Neural cell (in vitro differentiated cells): ENCODE measurements at regions not wholly inside any gene's neighbourhood (a gene's known extent, or its start where the extent isn't known, plus 50 kb on each side); places are given as distances from the start of the nearest gene placed in this dataset.

Experiments
- H2AFZ ChIP-seq: fragments of 200-600, 300-800 bp; sonication (generic), shearing (Covaris generic); 2 replicates; pipeline ENCODE4 v1.6.0; 2014; ENCODE audit warnings: low read depth, mild to moderate bottlenecking, antibody characterized with exemption, low read length, moderate library complexity
- H3F3A ChIP-seq: fragments of 200-600 bp; shearing (Covaris generic); 2 replicates; pipeline ENCODE4 v1.6.1; 2016; ENCODE audit warnings: mild to moderate bottlenecking, moderate library complexity, mixed read lengths, antibody characterized with exemption, low read length; ENCODE audit not compliant: insufficient read depth, poor library complexity, severe bottlenecking
- H3K27ac ChIP-seq: fragments of 200-600, 300-800 bp; sonication (generic), shearing (Covaris generic); 2 replicates; pipeline ENCODE4 v1.5.1; 2014; ENCODE audit warnings: mild to moderate bottlenecking, low read length, moderate library complexity
- H3K27me3 ChIP-seq: fragments of 300-800, 200-600 bp; sonication (generic), shearing (Covaris generic); 2 replicates; pipeline ENCODE4 v1.6.0; 2014; ENCODE audit warnings: mild to moderate bottlenecking, low read depth, low read length, moderate library complexity; ENCODE audit not compliant: insufficient read depth
- H3K36me3 ChIP-seq: fragments of 300-800, 200-600 bp; sonication (generic), shearing (Covaris generic); 2 replicates; pipeline ENCODE4 v1.5.1; 2014; ENCODE audit warnings: mild to moderate bottlenecking, antibody characterized with exemption, low read length, moderate library complexity; ENCODE audit not compliant: insufficient read depth
- H3K4me2 ChIP-seq: fragments of 300-800, 200-600 bp; sonication (generic), shearing (Covaris generic); 2 replicates; pipeline ENCODE4 v1.6.0; 2014; ENCODE audit warnings: mild to moderate bottlenecking, low read length
- H3K4me3 ChIP-seq: fragments of 300-800, 200-600 bp; sonication (generic), shearing (Covaris generic); 2 replicates; pipeline ENCODE4 v1.5.1; 2014; ENCODE audit warnings: mild to moderate bottlenecking, low read length, moderate library complexity
- H3K79me2 ChIP-seq: fragments of 200-600 bp; shearing (Covaris generic); replicated peaks from 2 replicates; pipeline ENCODE4 v1.6.0; 2014; ENCODE audit warnings: mild to moderate bottlenecking, low read length, moderate library complexity; ENCODE audit not compliant: insufficient read depth
- H3K9ac ChIP-seq: fragments of 300-800, 200-600 bp; sonication (generic), shearing (Covaris generic); 2 replicates; pipeline ENCODE4 v1.6.1; 2016; ENCODE audit warnings: mild to moderate bottlenecking, low read length, mixed read lengths
- H3K9me2 ChIP-seq: fragments of 200-600 bp; shearing (Covaris generic); 2 replicates; pipeline ENCODE4 v1.6.1; 2016; ENCODE audit warnings: mild to moderate bottlenecking, low read length, mixed read lengths; ENCODE audit not compliant: insufficient read depth
- H3K9me3 ChIP-seq: fragments of 200-600, 300-800 bp; sonication (generic), shearing (Covaris generic); 2 replicates; pipeline ENCODE4 v1.6.1; 2016; ENCODE audit warnings: mild to moderate bottlenecking, mixed run types, low read length, moderate library complexity, mixed read lengths
- H4K20me1 ChIP-seq: fragments of 200-600 bp; shearing (Covaris generic); 2 replicates; pipeline ENCODE4 v1.6.1; 2016; ENCODE audit warnings: mild to moderate bottlenecking, mixed run types; ENCODE audit not compliant: insufficient read depth
- CTCF ChIP-seq: fragments of 450-650 bp; IDR thresholded peaks from 2 replicates; pipeline ENCODE4 v1.5.1; 2014; ENCODE audit warnings: antibody characterized with exemption, mild to moderate bottlenecking, moderate library complexity; ENCODE audit not compliant: poor library complexity, severe bottlenecking
- EP300 ChIP-seq: fragments of 450-650 bp; conservative IDR thresholded peaks from 2 replicates; pipeline ENCODE4 v1.6.1; 2014; ENCODE audit warnings: antibody characterized with exemption, mild to moderate bottlenecking, moderate library complexity; ENCODE audit not compliant: poor library complexity, severe bottlenecking
- EZH2 ChIP-seq: fragments of 200-600, 300-800 bp; shearing (Covaris generic), sonication (generic); IDR thresholded peaks from 2 replicates; pipeline ENCODE4 v1.6.1; 2014; ENCODE audit warnings: antibody characterized with exemption, low read length, borderline replicate concordance, mild to moderate bottlenecking; ENCODE audit not compliant: insufficient read depth, poor library complexity, severe bottlenecking
- MXI1 ChIP-seq: fragments of 450-650 bp; conservative IDR thresholded peaks from 2 replicates; pipeline ENCODE4 v1.6.1; 2014; ENCODE audit warnings: antibody characterized with exemption, mild to moderate bottlenecking; ENCODE audit not compliant: poor library complexity, severe bottlenecking
- POLR2AphosphoS5 ChIP-seq: IDR thresholded peaks from 2 replicates; pipeline ENCODE4 v1.6.1; 2012
- RAD21 ChIP-seq: fragments of 450-650 bp; conservative IDR thresholded peaks from 2 replicates; pipeline ENCODE4 v1.6.1; 2014; ENCODE audit warnings: antibody characterized with exemption, mild to moderate bottlenecking, moderate library complexity
- REST ChIP-seq: IDR thresholded peaks from 2 replicates; pipeline ENCODE4 v1.6.1; 2012; ENCODE audit warnings: borderline replicate concordance
- SMC3 ChIP-seq: fragments of 450-650 bp; conservative IDR thresholded peaks from 2 replicates; pipeline ENCODE4 v1.6.1; 2014; ENCODE audit warnings: antibody characterized with exemption, mild to moderate bottlenecking, moderate library complexity; ENCODE audit not compliant: poor library complexity
- TAF1 ChIP-seq: IDR thresholded peaks from 2 replicates; pipeline ENCODE4 v1.6.1; 2012; ENCODE audit warnings: low read depth

- no peaks in the 10 kb centered on the region for H3K36me3 ChIP-seq
- no peak overlapping the region for H3K4me2 ChIP-seq
- no peak overlapping the region for H3K9ac ChIP-seq
- H4K20me1 ChIP-seq, result no peaks in the 10 kb centered on the region
- no peak overlapping the region for H2AFZ ChIP-seq
- no peaks in the 10 kb centered on the region for H3K27me3 ChIP-seq
- H3K9me3 ChIP-seq, result no peaks in the 10 kb centered on the region
- no peaks in the 10 kb centered on the region for H3F3A ChIP-seq
- TF ChIP-seq POLR2AphosphoS5 (no peak), MXI1 (no peak), REST (no peak), CTCF (peak; percentile 90), SMC3 (peak; percentile 87), EZH2 (no peak), RAD21 (peak; percentile 92), TAF1 (no peak), EP300 (no peak)
- no peaks in the 10 kb centered on the region for H3K9me2 ChIP-seq
- H3K27ac ChIP-seq, result no peak overlapping the region
- no peak overlapping the region for H3K4me3 ChIP-seq
- H3K79me2 ChIP-seq, result no peaks in the 10 kb centered on the region
Measured at GRCh38 chr4:24419181-24420034, 164.9 kb downstream of the DHX15 start.

- H2AFZ ChIP-seq, result no peak overlapping the region
- H3K27me3 ChIP-seq, result no peaks in the 10 kb centered on the region
- no peak overlapping the region for H3K4me3 ChIP-seq
- no peaks in the 10 kb centered on the region for H4K20me1 ChIP-seq
- no peaks in the 10 kb centered on the region for H3K9me3 ChIP-seq
- H3K79me2 ChIP-seq, result no peaks in the 10 kb centered on the region
- no peaks in the 10 kb centered on the region for H3K36me3 ChIP-seq
- no peaks in the 10 kb centered on the region for H3K9me2 ChIP-seq
- no peak overlapping the region for H3K27ac ChIP-seq
- no peaks in the 10 kb centered on the region for H3F3A ChIP-seq
- no peak overlapping the region for H3K4me2 ChIP-seq
- no peak overlapping the region for H3K9ac ChIP-seq
- TF ChIP-seq POLR2AphosphoS5 (no peak), SMC3 (no peak), EZH2 (no peak), TAF1 (no peak), REST (no peak), MXI1 (no peak), RAD21 (no peak), EP300 (no peak), CTCF (no peak)
Measured at GRCh38 chr4:24417206-24417605, 167.1 kb downstream of the DHX15 start.
